ENCODE measurements at regions not wholly inside any gene's neighbourhood (a gene's known extent, or its start where the extent isn't known, plus 50 kb on each side); places are given as distances from the start of the nearest gene placed in this dataset.

DNA sequence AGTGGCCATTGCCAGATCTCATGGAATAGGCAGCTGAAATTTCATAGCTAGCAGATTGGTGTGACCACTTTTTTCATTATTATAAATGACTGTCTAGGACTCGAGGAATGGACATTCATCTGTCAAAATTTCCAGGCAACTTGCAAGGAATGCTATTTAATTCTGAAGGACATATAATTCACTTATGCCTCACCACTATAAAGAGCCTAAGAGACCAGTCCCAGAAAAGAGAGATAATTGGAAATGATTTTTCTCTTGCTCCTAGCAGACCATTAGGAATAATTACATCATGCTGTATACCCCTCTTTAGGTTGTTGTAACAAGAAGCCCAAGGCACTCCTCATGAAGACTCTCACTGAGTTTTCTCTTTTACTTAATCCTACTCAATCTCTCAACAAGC, 557.4 kb upstream of the RAB6C start:
- TF ChIP-seq, protein P1, sequence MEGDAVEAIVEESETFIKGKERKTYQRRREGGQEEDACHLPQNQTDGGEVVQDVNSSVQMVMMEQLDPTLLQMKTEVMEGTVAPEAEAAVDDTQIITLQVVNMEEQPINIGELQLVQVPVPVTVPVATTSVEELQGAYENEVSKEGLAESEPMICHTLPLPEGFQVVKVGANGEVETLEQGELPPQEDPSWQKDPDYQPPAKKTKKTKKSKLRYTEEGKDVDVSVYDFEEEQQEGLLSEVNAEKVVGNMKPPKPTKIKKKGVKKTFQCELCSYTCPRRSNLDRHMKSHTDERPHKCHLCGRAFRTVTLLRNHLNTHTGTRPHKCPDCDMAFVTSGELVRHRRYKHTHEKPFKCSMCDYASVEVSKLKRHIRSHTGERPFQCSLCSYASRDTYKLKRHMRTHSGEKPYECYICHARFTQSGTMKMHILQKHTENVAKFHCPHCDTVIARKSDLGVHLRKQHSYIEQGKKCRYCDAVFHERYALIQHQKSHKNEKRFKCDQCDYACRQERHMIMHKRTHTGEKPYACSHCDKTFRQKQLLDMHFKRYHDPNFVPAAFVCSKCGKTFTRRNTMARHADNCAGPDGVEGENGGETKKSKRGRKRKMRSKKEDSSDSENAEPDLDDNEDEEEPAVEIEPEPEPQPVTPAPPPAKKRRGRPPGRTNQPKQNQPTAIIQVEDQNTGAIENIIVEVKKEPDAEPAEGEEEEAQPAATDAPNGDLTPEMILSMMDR (conservative IDR thresholded peaks at IDR 0.05; ENCODE audit: low read depth, low read length), result no peak
- H3K4me3 ChIP-seq (ENCODE audit: low read depth, low read length), result no peak overlapping the region
- DNase-seq (ENCODE audit: low read depth), result no peak

DNA sequence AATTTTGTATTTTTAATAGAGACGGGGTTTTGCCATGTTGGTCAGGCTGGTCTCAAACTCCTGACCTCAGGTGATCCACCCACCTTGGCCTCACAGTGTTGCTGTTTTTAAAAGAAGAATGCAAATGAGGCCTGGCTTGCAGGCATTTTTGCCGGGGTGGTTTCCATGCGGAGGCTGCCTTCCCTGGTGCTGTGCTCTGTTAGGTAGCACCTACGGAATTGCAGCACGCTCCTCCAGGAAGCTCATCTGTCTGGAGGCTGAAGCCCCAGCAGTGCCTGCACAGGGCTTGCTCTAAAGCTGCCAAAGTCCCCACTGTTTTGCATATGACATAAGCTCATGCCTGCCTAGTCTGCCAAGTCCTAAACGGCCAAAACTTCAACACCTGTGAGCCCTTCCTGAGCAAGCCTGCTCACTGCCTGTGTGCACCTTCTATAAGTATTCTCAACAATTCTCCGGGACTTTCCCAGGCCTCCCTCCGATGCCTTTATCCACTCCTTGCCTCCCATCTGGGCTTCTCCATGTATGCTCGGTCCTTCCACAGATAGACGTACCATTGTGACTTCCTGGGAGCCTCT, 551.3 kb upstream of the RAB6C start:
- no peak overlapping the region for H3K4me3 ChIP-seq (ENCODE audit: low read depth, low read length)
- TF ChIP-seq, protein P1 (conservative IDR thresholded peaks at IDR 0.05; ENCODE audit: low read depth, low read length), result no peak
- no peak for DNase-seq (ENCODE audit: low read depth)

DNA sequence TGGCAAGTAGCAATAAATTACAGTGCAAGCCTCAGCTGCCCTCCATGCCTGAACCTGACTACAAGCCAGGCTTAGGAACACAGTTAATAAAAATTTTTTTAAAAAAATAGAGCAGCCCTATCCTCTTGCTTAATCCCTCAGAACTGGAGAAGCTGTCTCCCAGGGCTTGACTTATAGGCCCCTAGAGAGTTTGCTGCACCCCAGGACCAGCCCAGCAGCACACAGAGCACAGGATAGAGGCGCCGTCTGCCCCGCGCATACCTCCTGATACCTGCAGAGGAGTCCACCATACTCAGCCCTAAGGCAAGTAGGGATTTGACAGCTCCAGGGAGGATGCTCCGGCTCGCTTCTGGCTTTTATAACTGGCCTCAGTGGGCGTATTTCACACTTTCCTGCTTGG, 548.6 kb upstream of the RAB6C start:
- H3K4me3 ChIP-seq (ENCODE audit: low read depth, low read length), result no peak overlapping the region
- no peak for DNase-seq (ENCODE audit: low read depth)
- TF ChIP-seq, protein P1 (conservative IDR thresholded peaks at IDR 0.05; ENCODE audit: low read depth, low read length), result no peak

DNA sequence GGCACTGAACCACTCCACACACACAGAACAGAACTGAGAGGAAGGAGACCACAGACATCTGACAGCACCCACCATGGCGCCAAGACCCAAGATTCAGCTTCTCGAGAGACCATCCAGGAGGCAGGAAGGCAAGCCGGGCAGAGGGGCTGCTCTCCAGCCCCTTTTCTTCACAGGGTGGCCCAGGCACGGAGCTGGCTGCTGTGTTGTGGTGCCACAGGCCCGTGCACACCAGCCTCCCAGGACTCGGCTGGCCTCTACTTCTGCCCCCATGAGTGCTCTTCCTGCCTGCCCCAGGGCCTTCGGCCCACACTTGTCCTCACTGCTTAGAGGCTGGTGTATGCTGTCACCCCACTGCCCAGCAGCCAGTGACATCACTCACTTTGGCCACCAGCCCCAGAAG, 547.6 kb upstream of the RAB6C start:
- no peak for DNase-seq (ENCODE audit: low read depth)
- no peak overlapping the region for H3K4me3 ChIP-seq (ENCODE audit: low read depth, low read length)
- TF ChIP-seq, protein P1 (conservative IDR thresholded peaks at IDR 0.05; ENCODE audit: low read depth, low read length), result no peak

DNA sequence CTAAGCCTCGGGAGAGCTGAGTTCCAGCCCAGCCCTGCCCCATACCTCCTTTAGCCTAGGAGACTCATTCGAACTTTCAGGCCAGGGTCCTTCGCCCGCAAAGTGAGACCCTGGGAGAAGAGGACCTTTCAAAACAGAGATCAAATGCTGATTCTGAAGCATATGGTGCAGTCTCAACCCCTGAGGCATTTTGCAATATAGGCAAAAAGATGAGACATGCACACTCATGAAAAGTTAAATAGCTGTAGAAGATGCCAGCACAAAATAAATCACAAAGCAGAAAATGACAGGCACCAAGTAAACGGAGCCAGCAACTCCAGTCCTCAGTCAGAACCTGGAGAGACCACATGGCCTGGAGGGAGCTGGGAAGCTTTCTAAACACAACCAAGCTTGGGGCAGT, 542.7 kb upstream of the RAB6C start:
- TF ChIP-seq, protein P1 (conservative IDR thresholded peaks at IDR 0.05; ENCODE audit: low read depth, low read length), result no peak
- no peak for DNase-seq (ENCODE audit: low read depth)
- H3K4me3 ChIP-seq (ENCODE audit: low read depth, low read length), result no peak overlapping the region

DNA sequence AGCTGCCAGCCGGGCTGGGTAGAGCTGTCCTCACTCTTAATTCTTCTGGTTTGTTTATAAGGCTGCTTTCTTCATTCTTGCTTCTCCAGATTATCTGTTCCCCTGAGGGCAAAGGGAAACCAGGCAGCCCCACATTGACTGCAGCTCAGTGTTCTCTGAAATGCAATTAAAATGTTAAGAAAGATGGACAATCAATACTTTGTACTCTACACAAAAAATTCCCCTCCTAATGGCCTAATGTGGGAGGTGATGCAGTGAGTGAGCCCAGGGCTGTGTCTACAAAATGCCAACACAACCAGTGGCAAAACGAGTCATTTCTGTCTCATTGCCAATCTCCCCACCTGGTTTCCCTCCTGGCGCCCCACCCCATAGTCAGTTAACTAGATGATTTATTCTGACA, 541.7 kb upstream of the RAB6C start:
- DNase-seq (ENCODE audit: low read depth), result no peak
- no peak overlapping the region for H3K4me3 ChIP-seq (ENCODE audit: low read depth, low read length)
- TF ChIP-seq, protein P1 (conservative IDR thresholded peaks at IDR 0.05; ENCODE audit: low read depth, low read length), result no peak

DNA sequence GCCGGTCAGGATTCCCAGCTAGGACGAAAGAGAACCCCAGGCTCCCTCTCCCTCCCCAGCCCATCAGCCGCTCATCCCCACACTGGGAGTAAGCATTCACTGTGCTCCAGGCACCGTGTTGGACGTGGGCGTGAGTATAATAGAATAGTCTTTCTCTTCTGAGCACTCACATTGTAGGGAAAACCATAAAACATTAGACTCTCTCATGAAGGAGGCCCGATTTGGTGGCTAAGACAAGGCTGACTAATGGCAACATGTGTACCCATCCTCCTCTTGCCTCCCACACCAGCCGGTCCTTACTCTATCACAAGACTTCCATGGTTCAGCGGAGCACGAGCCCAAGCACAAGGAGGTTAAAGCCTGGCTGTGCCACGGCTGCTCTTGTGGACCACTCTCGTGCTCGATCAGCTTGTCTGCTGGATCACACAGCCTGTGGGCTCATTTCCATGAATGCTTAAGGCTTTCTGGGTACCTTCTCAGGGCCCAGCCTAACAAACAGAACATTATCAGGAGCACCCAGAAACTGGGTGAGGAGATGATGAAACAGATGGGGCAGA, 540.9 kb upstream of the RAB6C start:
- H3K4me3 ChIP-seq (ENCODE audit: low read depth, low read length), result no peak overlapping the region
- TF ChIP-seq, protein P1 (conservative IDR thresholded peaks at IDR 0.05; ENCODE audit: low read depth, low read length), result no peak
- DNase-seq (ENCODE audit: low read depth), result no peak

Data from choroid plexus epithelial cell (primary cell).